IMR-90 (cell line): ENCODE measurements at regions not wholly inside any gene's neighbourhood (a gene's known extent, or its start where the extent isn't known, plus 50 kb on each side); places are given as distances from the start of the nearest gene placed in this dataset.

Experiments used
- ATAC-seq: fragments of 200-7000 bp; cut with Tn5 transposase; 2 replicates; pipeline ENCODE4 v1.9.1; 2020; ENCODE audit warnings: low read depth, mild to moderate bottlenecking, moderate library complexity
- BruUV-seq: library from RNA; stranded (reverse); fragments of 400-500 nt; replicated peaks from 2 replicates; lab custom pipeline; 2021; lab: Mats Ljungman, UMichigan
- CTCF ChIA-PET: fragments of 300-600 bp; formaldehyde crosslinking; extraction: SDS; loops from one replicate; lab custom pipeline; 2021; ENCODE audit warnings: antibody characterized with exemption; lab: Yijun Ruan, JAX
- POLR2A ChIA-PET: fragments of 300-600 bp; sonication (Branson Sonifier 250); formaldehyde crosslinking; loops from one replicate; lab custom pipeline; 2022; ENCODE audit warnings: antibody characterized with exemption; ENCODE audit not compliant: unreplicated experiment; lab: Charles Lee
- DNase-seq: peaks from one replicate; pipeline ENCODE4 v3.0.0; 2013
- H2AFZ ChIP-seq: replicated peaks from 2 replicates; pipeline ENCODE3; 2013; ENCODE audit warnings: low read length, mild to moderate bottlenecking; ENCODE audit not compliant: poor library complexity
- H2AK5ac ChIP-seq: 2 replicates; pipeline ENCODE4 v1.6.1; 2013; ENCODE audit warnings: low read depth, low read length, inconsistent platforms
- H2AK9ac ChIP-seq: replicated peaks from 2 replicates; pipeline ENCODE3; 2013; ENCODE audit warnings: mild to moderate bottlenecking, low read depth, low read length, moderate library complexity; ENCODE audit not compliant: poor library complexity
- H2BK120ac ChIP-seq: 2 replicates; pipeline ENCODE4 v1.6.1; 2013; ENCODE audit warnings: low read depth, low read length, inconsistent platforms
- H2BK15ac ChIP-seq: 3 replicates; pipeline ENCODE4 v1.6.1; 2013; ENCODE audit warnings: low read depth, low read length, inconsistent platforms
- H2BK20ac ChIP-seq: 2 replicates; pipeline ENCODE4 v1.6.1; 2013; ENCODE audit warnings: low read depth, mild to moderate bottlenecking, inconsistent platforms, low read length, moderate library complexity
- H2BK5ac ChIP-seq: 2 replicates; pipeline ENCODE4 v1.6.1; 2013; ENCODE audit warnings: mild to moderate bottlenecking, low read depth, low read length, inconsistent platforms; ENCODE audit not compliant: poor library complexity, severe bottlenecking
- H3K14ac ChIP-seq: replicated peaks from 2 replicates; pipeline ENCODE4 v1.6.1; 2013; ENCODE audit warnings: low read depth, low read length, inconsistent platforms
- H3K18ac ChIP-seq: 2 replicates; pipeline ENCODE4 v1.6.1; 2013; ENCODE audit warnings: low read depth, low read length, control low read depth
- H3K23ac ChIP-seq: 2 replicates; pipeline ENCODE4 v1.6.1; 2013; ENCODE audit warnings: low read depth, low read length, inconsistent platforms
- H3K27ac ChIP-seq: 2 replicates; pipeline ENCODE4 v1.5.1; 2013; ENCODE audit warnings: mild to moderate bottlenecking, control low read depth, low read length; ENCODE audit not compliant: insufficient read depth
- H3K27me3 ChIP-seq: 2 replicates; pipeline ENCODE4 v1.6.1; 2013; ENCODE audit warnings: low read length; ENCODE audit not compliant: control insufficient read depth, insufficient read depth
- H3K36me3 ChIP-seq: 2 replicates; pipeline ENCODE4 v1.6.1; 2013; ENCODE audit warnings: low read length, mixed read lengths; ENCODE audit not compliant: control insufficient read depth, insufficient read depth
- H3K4ac ChIP-seq: 2 replicates; pipeline ENCODE4 v1.6.1; 2013; ENCODE audit warnings: low read depth, low read length, inconsistent platforms
- H3K4me1 ChIP-seq: 2 replicates; pipeline ENCODE4 v1.6.1; 2013; ENCODE audit warnings: low read length, mixed read lengths; ENCODE audit not compliant: control insufficient read depth, insufficient read depth
- H3K4me2 ChIP-seq: 2 replicates; pipeline ENCODE4 v1.6.1; 2013; ENCODE audit warnings: low read depth, mild to moderate bottlenecking, control low read depth, low read length, moderate library complexity
- H3K4me3 ChIP-seq: 2 replicates; pipeline ENCODE4 v1.5.1; 2013; ENCODE audit warnings: low read depth, mild to moderate bottlenecking, control low read depth, low read length, moderate library complexity; ENCODE audit not compliant: insufficient read depth
- H3K56ac ChIP-seq: 2 replicates; pipeline ENCODE4 v1.6.1; 2013; ENCODE audit warnings: low read length, inconsistent platforms; ENCODE audit not compliant: insufficient read depth; ENCODE audit errors: extremely low read depth
- H3K79me1 ChIP-seq, 2 experiments: 2 replicates each; pipeline ENCODE4 v1.6.1; 2013; ENCODE audit warnings: low read length in 2 of 2, inconsistent platforms in 1 of 2, low read depth in 1 of 2
- H3K9ac ChIP-seq: 2 replicates; pipeline ENCODE4 v1.6.1; 2013; ENCODE audit warnings: low read depth, low read length, control low read depth
- H3K9me1 ChIP-seq: 2 replicates; pipeline ENCODE4 v1.6.1; 2013; ENCODE audit warnings: low read length, inconsistent platforms; ENCODE audit not compliant: insufficient read depth
- H3K9me3 ChIP-seq: 2 replicates; pipeline ENCODE4 v1.6.1; 2013; ENCODE audit warnings: low read length; ENCODE audit not compliant: control insufficient read depth, insufficient read depth
- H4K20me1 ChIP-seq: 2 replicates; pipeline ENCODE4 v1.6.1; 2013; ENCODE audit warnings: low read length, inconsistent platforms; ENCODE audit not compliant: insufficient read depth
- H4K5ac ChIP-seq: 2 replicates; pipeline ENCODE4 v1.6.1; 2013; ENCODE audit warnings: mild to moderate bottlenecking, low read depth, low read length, control low read depth
- H4K8ac ChIP-seq, 2 experiments: 2 replicates each; pipeline ENCODE4 v1.6.1; 2013; ENCODE audit warnings: low read depth in 2 of 2, low read length in 2 of 2, control low read depth in 1 of 2, inconsistent platforms in 1 of 2
- H4K91ac ChIP-seq: 2 replicates; pipeline ENCODE4 v1.6.1; 2013; ENCODE audit warnings: low read depth, low read length, inconsistent platforms; ENCODE audit not compliant: insufficient read depth
- CTCF ChIP-seq: conservative IDR thresholded peaks from 2 replicates; pipeline ENCODE4 v1.5.1; 2012; ENCODE audit warnings: mild to moderate bottlenecking, low read depth, low read length, improper control_type of control experiment
- MXI1 ChIP-seq: IDR thresholded peaks from 2 replicates; pipeline ENCODE4 v1.6.1; 2012; ENCODE audit warnings: low read depth, mild to moderate bottlenecking, low read length, moderate library complexity, borderline replicate concordance
- RFX5 ChIP-seq: IDR thresholded peaks from 2 replicates; pipeline ENCODE4 v1.8.0; 2012; ENCODE audit warnings: low read depth, mild to moderate bottlenecking, low read length, moderate library complexity
- USF2 ChIP-seq: fragments of 150-350 bp; IDR thresholded peaks from 2 replicates; pipeline ENCODE4 v1.6.1; 2017; ENCODE audit warnings: mild to moderate bottlenecking, antibody characterized with exemption, low read length, low read depth
- WGBS, 2 experiments: methylation state at CpG; one replicate each; pipeline versions ENCODE4 v1.1.5 to v1.1.7; 2013; ENCODE audit warnings: missing lambda C conversion rate in 2 of 2; ENCODE audit not compliant: insufficient read length in 1 of 2; ENCODE audit errors: extremely low coverage in 2 of 2; 5-methylcytosine and 5-hydroxymethylcytosine counted together
- dilution Hi-C: fragments of 300-500 bp; cut with HindIII; formaldehyde crosslinking; loops from one replicate; pipeline ENCODE4 v1.14.3; 2018; ENCODE audit warnings: low sequenced_read_pairs; ENCODE audit not compliant: unreplicated experiment
- in situ Hi-C: fragments of 300-500 bp; cut with MboI; formaldehyde crosslinking; loops from 3 replicates; pipeline ENCODE4 v1.14.3; 2019; ENCODE audit warnings: low sequenced_read_pairs, inconsistent platforms, mixed read lengths
- intact Hi-C: fragments of 100-400 bp; cut with micrococcal nuclease; formaldehyde crosslinking; loops from 2 replicates; pipeline ENCODE4 v1.10.0; 2022

GRCh38 chr10:120131183-120131582 is 238.7 kb downstream of the SEC23IP start:
- Histone ChIP-seq H2BK5ac (no peak overlapping the region), H3K18ac (no peak overlapping the region), H2AK9ac (no peak overlapping the region), H3K14ac (no peak overlapping the region), H4K5ac (no peak overlapping the region), H3K79me1 (no peaks in the 10 kb centered on the region), H3K36me3 (no peaks in the 10 kb centered on the region), H2AFZ (no peak overlapping the region), H3K27me3 (no peaks in the 10 kb centered on the region), H3K4me3 (no peak overlapping the region), H4K91ac (no peak overlapping the region), H2AK5ac (no peak overlapping the region), H3K9me3 (peaks cover 11% of the 10 kb centered on the region), H3K4ac (no peak overlapping the region), H3K23ac (no peak overlapping the region), H3K4me2 (no peak overlapping the region), H4K20me1 (no peaks in the 10 kb centered on the region), H3K56ac (no peak overlapping the region), H4K8ac (no peak overlapping the region), H3K4me1 (no peaks in the 10 kb centered on the region), H2BK120ac (no peak overlapping the region), H3K9me1 (no peaks in the 10 kb centered on the region), H2BK15ac (no peak overlapping the region), H3K9ac (no peak overlapping the region), H2BK20ac (no peak overlapping the region), H3K27ac (no peak overlapping the region)
- no peak for TF ChIP-seq MXI1
- no peak for TF ChIP-seq CTCF
- TF ChIP-seq RFX5, result no peak
- TF ChIP-seq USF2, result no peak
- DNase-seq (no peak), ATAC-seq (no peak)
- no TSS peak for BruUV-seq
- dilution Hi-C loops, result no loop called here
- ChIA-PET POLR2A (no interaction called here), CTCF (no interaction called here)
- 31% methylated on average over 2 of the region's 3 CpGs; no CpG with 5 or more reads in 1 of the 2 experiments for WGBS, 2 experiments
- intact Hi-C loops, result no loop called here
- in situ Hi-C loops, result no loop called here
